Neural cell (in vitro differentiated cells): ENCODE measurements at regions not wholly inside any gene's neighbourhood (a gene's known extent, or its start where the extent isn't known, plus 50 kb on each side); places are given as distances from the start of the nearest gene placed in this dataset.

ENCODE experiments used
- H2AFZ ChIP-seq: fragments of 200-600, 300-800 bp; sonication (generic), shearing (Covaris generic); 2 replicates; pipeline ENCODE4 v1.6.0; 2014; ENCODE audit warnings: low read depth, mild to moderate bottlenecking, antibody characterized with exemption, low read length, moderate library complexity
- H3F3A ChIP-seq: fragments of 200-600 bp; shearing (Covaris generic); 2 replicates; pipeline ENCODE4 v1.6.1; 2016; ENCODE audit warnings: mild to moderate bottlenecking, moderate library complexity, mixed read lengths, antibody characterized with exemption, low read length; ENCODE audit not compliant: insufficient read depth, poor library complexity, severe bottlenecking
- H3K27ac ChIP-seq: fragments of 200-600, 300-800 bp; sonication (generic), shearing (Covaris generic); 2 replicates; pipeline ENCODE4 v1.5.1; 2014; ENCODE audit warnings: mild to moderate bottlenecking, low read length, moderate library complexity
- H3K27me3 ChIP-seq: fragments of 300-800, 200-600 bp; sonication (generic), shearing (Covaris generic); 2 replicates; pipeline ENCODE4 v1.6.0; 2014; ENCODE audit warnings: mild to moderate bottlenecking, low read depth, low read length, moderate library complexity; ENCODE audit not compliant: insufficient read depth
- H3K36me3 ChIP-seq: fragments of 300-800, 200-600 bp; sonication (generic), shearing (Covaris generic); 2 replicates; pipeline ENCODE4 v1.5.1; 2014; ENCODE audit warnings: mild to moderate bottlenecking, antibody characterized with exemption, low read length, moderate library complexity; ENCODE audit not compliant: insufficient read depth
- H3K4me2 ChIP-seq: fragments of 300-800, 200-600 bp; sonication (generic), shearing (Covaris generic); 2 replicates; pipeline ENCODE4 v1.6.0; 2014; ENCODE audit warnings: mild to moderate bottlenecking, low read length
- H3K4me3 ChIP-seq: fragments of 300-800, 200-600 bp; sonication (generic), shearing (Covaris generic); 2 replicates; pipeline ENCODE4 v1.5.1; 2014; ENCODE audit warnings: mild to moderate bottlenecking, low read length, moderate library complexity
- H3K79me2 ChIP-seq: fragments of 200-600 bp; shearing (Covaris generic); replicated peaks from 2 replicates; pipeline ENCODE4 v1.6.0; 2014; ENCODE audit warnings: mild to moderate bottlenecking, low read length, moderate library complexity; ENCODE audit not compliant: insufficient read depth
- H3K9ac ChIP-seq: fragments of 300-800, 200-600 bp; sonication (generic), shearing (Covaris generic); 2 replicates; pipeline ENCODE4 v1.6.1; 2016; ENCODE audit warnings: mild to moderate bottlenecking, low read length, mixed read lengths
- H3K9me2 ChIP-seq: fragments of 200-600 bp; shearing (Covaris generic); 2 replicates; pipeline ENCODE4 v1.6.1; 2016; ENCODE audit warnings: mild to moderate bottlenecking, low read length, mixed read lengths; ENCODE audit not compliant: insufficient read depth
- H3K9me3 ChIP-seq: fragments of 200-600, 300-800 bp; sonication (generic), shearing (Covaris generic); 2 replicates; pipeline ENCODE4 v1.6.1; 2016; ENCODE audit warnings: mild to moderate bottlenecking, mixed run types, low read length, moderate library complexity, mixed read lengths
- H4K20me1 ChIP-seq: fragments of 200-600 bp; shearing (Covaris generic); 2 replicates; pipeline ENCODE4 v1.6.1; 2016; ENCODE audit warnings: mild to moderate bottlenecking, mixed run types; ENCODE audit not compliant: insufficient read depth
- CTCF ChIP-seq: fragments of 450-650 bp; IDR thresholded peaks from 2 replicates; pipeline ENCODE4 v1.5.1; 2014; ENCODE audit warnings: antibody characterized with exemption, mild to moderate bottlenecking, moderate library complexity; ENCODE audit not compliant: poor library complexity, severe bottlenecking
- EP300 ChIP-seq: fragments of 450-650 bp; conservative IDR thresholded peaks from 2 replicates; pipeline ENCODE4 v1.6.1; 2014; ENCODE audit warnings: antibody characterized with exemption, mild to moderate bottlenecking, moderate library complexity; ENCODE audit not compliant: poor library complexity, severe bottlenecking
- EZH2 ChIP-seq: fragments of 200-600, 300-800 bp; shearing (Covaris generic), sonication (generic); IDR thresholded peaks from 2 replicates; pipeline ENCODE4 v1.6.1; 2014; ENCODE audit warnings: antibody characterized with exemption, low read length, borderline replicate concordance, mild to moderate bottlenecking; ENCODE audit not compliant: insufficient read depth, poor library complexity, severe bottlenecking
- MXI1 ChIP-seq: fragments of 450-650 bp; conservative IDR thresholded peaks from 2 replicates; pipeline ENCODE4 v1.6.1; 2014; ENCODE audit warnings: antibody characterized with exemption, mild to moderate bottlenecking; ENCODE audit not compliant: poor library complexity, severe bottlenecking
- POLR2AphosphoS5 ChIP-seq: IDR thresholded peaks from 2 replicates; pipeline ENCODE4 v1.6.1; 2012
- RAD21 ChIP-seq: fragments of 450-650 bp; conservative IDR thresholded peaks from 2 replicates; pipeline ENCODE4 v1.6.1; 2014; ENCODE audit warnings: antibody characterized with exemption, mild to moderate bottlenecking, moderate library complexity
- SMC3 ChIP-seq: fragments of 450-650 bp; conservative IDR thresholded peaks from 2 replicates; pipeline ENCODE4 v1.6.1; 2014; ENCODE audit warnings: antibody characterized with exemption, mild to moderate bottlenecking, moderate library complexity; ENCODE audit not compliant: poor library complexity
- TAF1 ChIP-seq: IDR thresholded peaks from 2 replicates; pipeline ENCODE4 v1.6.1; 2012; ENCODE audit warnings: low read depth
- TF ChIP-seq, protein P1 (sequence below): IDR thresholded peaks from 2 replicates; pipeline ENCODE4 v1.6.1; 2012; ENCODE audit warnings: borderline replicate concordance

DNA sequence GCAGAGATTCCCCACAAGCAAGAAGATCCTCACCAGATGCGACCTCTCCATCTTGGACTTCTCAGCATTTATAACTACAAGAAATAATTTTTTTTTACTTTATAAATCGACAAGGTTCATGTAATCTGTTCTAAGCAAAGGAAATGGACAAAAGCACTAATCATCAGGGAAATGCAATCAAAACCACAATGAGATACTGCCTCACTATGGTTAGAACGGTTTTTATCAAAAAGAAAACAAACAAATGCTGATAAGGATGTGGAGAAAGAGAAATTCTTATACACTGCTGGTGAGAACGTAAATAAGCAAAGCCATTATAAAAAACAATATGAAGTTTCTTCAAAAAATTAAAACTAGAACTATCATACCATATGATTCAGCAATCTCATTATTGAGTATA, 1382.6 kb downstream of the ARAP2 start:
- Histone ChIP-seq H3K27ac (no peak overlapping the region), H3K27me3 (no peaks in the 10 kb centered on the region), H3F3A (no peaks in the 10 kb centered on the region), H3K9ac (no peak overlapping the region), H3K36me3 (no peaks in the 10 kb centered on the region), H4K20me1 (no peaks in the 10 kb centered on the region), H3K4me2 (no peak overlapping the region), H3K79me2 (no peaks in the 10 kb centered on the region), H3K4me3 (no peak overlapping the region), H3K9me3 (no peaks in the 10 kb centered on the region), H3K9me2 (no peaks in the 10 kb centered on the region), H2AFZ (no peak overlapping the region)
- TF ChIP-seq RAD21 (no peak), EZH2 (no peak), SMC3 (no peak), EP300 (no peak)

- Histone ChIP-seq H3K27ac (no peak overlapping the region), H3K9me2 (no peaks in the 10 kb centered on the region), H2AFZ (no peak overlapping the region), H3K9ac (no peak overlapping the region), H3K9me3 (no peaks in the 10 kb centered on the region), H3K27me3 (no peaks in the 10 kb centered on the region), H4K20me1 (no peaks in the 10 kb centered on the region), H3F3A (no peaks in the 10 kb centered on the region), H3K79me2 (no peaks in the 10 kb centered on the region), H3K4me2 (no peak overlapping the region), H3K4me3 (no peak overlapping the region), H3K36me3 (no peaks in the 10 kb centered on the region)
- TF ChIP-seq TAF1 (no peak), EZH2 (no peak), POLR2AphosphoS5 (no peak), SMC3 (no peak), MXI1 (no peak), RAD21 (no peak), EP300 (no peak), CTCF (no peak)
- TF ChIP-seq, protein P1, sequence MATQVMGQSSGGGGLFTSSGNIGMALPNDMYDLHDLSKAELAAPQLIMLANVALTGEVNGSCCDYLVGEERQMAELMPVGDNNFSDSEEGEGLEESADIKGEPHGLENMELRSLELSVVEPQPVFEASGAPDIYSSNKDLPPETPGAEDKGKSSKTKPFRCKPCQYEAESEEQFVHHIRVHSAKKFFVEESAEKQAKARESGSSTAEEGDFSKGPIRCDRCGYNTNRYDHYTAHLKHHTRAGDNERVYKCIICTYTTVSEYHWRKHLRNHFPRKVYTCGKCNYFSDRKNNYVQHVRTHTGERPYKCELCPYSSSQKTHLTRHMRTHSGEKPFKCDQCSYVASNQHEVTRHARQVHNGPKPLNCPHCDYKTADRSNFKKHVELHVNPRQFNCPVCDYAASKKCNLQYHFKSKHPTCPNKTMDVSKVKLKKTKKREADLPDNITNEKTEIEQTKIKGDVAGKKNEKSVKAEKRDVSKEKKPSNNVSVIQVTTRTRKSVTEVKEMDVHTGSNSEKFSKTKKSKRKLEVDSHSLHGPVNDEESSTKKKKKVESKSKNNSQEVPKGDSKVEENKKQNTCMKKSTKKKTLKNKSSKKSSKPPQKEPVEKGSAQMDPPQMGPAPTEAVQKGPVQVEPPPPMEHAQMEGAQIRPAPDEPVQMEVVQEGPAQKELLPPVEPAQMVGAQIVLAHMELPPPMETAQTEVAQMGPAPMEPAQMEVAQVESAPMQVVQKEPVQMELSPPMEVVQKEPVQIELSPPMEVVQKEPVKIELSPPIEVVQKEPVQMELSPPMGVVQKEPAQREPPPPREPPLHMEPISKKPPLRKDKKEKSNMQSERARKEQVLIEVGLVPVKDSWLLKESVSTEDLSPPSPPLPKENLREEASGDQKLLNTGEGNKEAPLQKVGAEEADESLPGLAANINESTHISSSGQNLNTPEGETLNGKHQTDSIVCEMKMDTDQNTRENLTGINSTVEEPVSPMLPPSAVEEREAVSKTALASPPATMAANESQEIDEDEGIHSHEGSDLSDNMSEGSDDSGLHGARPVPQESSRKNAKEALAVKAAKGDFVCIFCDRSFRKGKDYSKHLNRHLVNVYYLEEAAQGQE, result no peak
Observed at GRCh38 chr4:34878961-34879360, 1365.4 kb downstream of the ARAP2 start.

GRCh38 chr4:34880246-34880645, 1364.1 kb downstream of the ARAP2 start:
- Histone ChIP-seq H3K4me3 (no peak overlapping the region), H4K20me1 (no peaks in the 10 kb centered on the region), H3K27ac (peak overlapping the region; percentile 41), H3K79me2 (no peaks in the 10 kb centered on the region), H3F3A (no peaks in the 10 kb centered on the region), H2AFZ (no peak overlapping the region), H3K9ac (no peak overlapping the region), H3K27me3 (no peaks in the 10 kb centered on the region), H3K4me2 (no peak overlapping the region), H3K36me3 (no peaks in the 10 kb centered on the region), H3K9me3 (no peaks in the 10 kb centered on the region), H3K9me2 (no peaks in the 10 kb centered on the region)
- peak; percentile 96 for TF ChIP-seq EP300
- peak; percentile 85 for TF ChIP-seq POLR2AphosphoS5
- TF ChIP-seq, protein P1, result peak; percentile 62
- no peak for TF ChIP-seq MXI1
- no peak for TF ChIP-seq RAD21
- TF ChIP-seq TAF1, result no peak
